ENCODE measurements at regions not wholly inside any gene's neighbourhood (a gene's known extent, or its start where the extent isn't known, plus 50 kb on each side); places are given as distances from the start of the nearest gene placed in this dataset.

DNA sequence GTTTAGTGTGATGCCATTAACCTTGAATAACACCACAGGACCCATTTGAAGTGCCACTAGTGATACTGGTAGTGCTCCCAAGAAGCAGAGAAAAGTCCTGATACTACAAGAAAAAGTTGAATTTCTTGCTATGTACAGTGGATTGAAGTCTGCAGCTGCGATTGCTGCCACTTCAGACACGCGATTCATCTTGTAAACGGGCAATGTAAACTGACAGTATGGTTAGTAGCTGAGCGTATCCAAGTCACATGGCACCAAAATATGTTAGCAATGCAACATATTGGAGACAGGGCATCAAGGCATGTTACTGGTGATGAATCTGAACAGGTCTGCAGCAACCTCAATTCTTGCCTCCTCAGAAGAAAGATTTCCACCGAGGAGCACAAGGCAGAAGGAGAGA, 238.9 kb downstream of the HS3ST3B1 start:
- FAIRE-seq (no peak), DNase-seq (ENCODE audit: low spot score) (no peak), ATAC-seq (no peak)
- BruUV-seq (replicated peaks), result TSS peak; percentile 12
- Histone ChIP-seq H3K9me3 (ENCODE audit: low read length) (no peaks in the 10 kb centered on the region), H3K36me3 (replicated peaks in 1 of 2; ENCODE audit: control insufficient read depth in 1 of 2, insufficient read depth in 2 of 2, low read length in 2 of 2) (peaks cover 0 to 7% of the 10 kb centered on the region in 2 experiments; a peak in 3 of 5 replicates), H4K20me1 (ENCODE audit: insufficient read depth, low read length) (no peaks in the 10 kb centered on the region), H3K4me1 (ENCODE audit: insufficient read depth, low read length) (peaks cover 9% of the 10 kb centered on the region; the same call in 1 of the 2 replicates), H3K27me3 (ENCODE audit: control insufficient read depth in 1 of 2, insufficient read depth in 2 of 2, low read length in 2 of 2) (no peaks in the 10 kb centered on the region), H3K4me2 (ENCODE audit: low read depth, low read length) (no peak overlapping the region), H3K9ac (ENCODE audit: insufficient read depth, low read depth, low read length) (no peak overlapping the region), H3K4me3 (replicated peaks in 1 of 3; ENCODE audit: insufficient read depth in 1 of 3, low read depth in 2 of 3, low read length in 3 of 3) (no peak overlapping the region), H2AFZ (ENCODE audit: low read length) (no peak overlapping the region), H3K27ac (ENCODE audit: extremely low read length, insufficient read depth, low read length) (no peak overlapping the region), H3K79me2 (ENCODE audit: insufficient read depth, low read length) (no peaks in the 10 kb centered on the region)
- CTCF ChIA-PET (ENCODE audit: low intra/inter-chr PET ratio, low total read pairs), result no interaction called here
- WGBS (ENCODE audit: low lambda C conversion rate), result 88% methylated on average over 6 of the region's 6 CpGs
- in situ Hi-C loops (cut with HindIII; ENCODE audit: extremely low pct_ligation_motif_present, low pct_unique_long_range_greater_than_20kb) (no loop called here), intact Hi-C loops (cut with micrococcal nuclease; ENCODE audit: unreplicated experiment) (no loop called here)
- POLR2A ChIA-PET, result no interaction called here
- no peak for TF ChIP-seq SIX1 (CRISPR knock-in tag; IDR thresholded peaks at IDR 0.05; ENCODE audit: borderline replicate concordance)
- no peak for TF ChIP-seq PRPF4 (IDR thresholded peaks at IDR 0.05; ENCODE audit: low read depth, low read length, poor library complexity, severe bottlenecking)
- no peak for TF ChIP-seq KDM6A (CRISPR knock-in tag; IDR thresholded peaks at IDR 0.05; ENCODE audit: low read depth)
- no peak for TF ChIP-seq CHD4 (IDR thresholded peaks at IDR 0.05; ENCODE audit: borderline replicate concordance, low read length)
- no peak for TF ChIP-seq TOE1 (CRISPR knock-in tag; IDR thresholded peaks at IDR 0.05)
- no peak for TF ChIP-seq RBM39 (IDR thresholded peaks at IDR 0.05; ENCODE audit: low read depth, low read length, poor library complexity, severe bottlenecking)
- TF ChIP-seq, protein P1, sequence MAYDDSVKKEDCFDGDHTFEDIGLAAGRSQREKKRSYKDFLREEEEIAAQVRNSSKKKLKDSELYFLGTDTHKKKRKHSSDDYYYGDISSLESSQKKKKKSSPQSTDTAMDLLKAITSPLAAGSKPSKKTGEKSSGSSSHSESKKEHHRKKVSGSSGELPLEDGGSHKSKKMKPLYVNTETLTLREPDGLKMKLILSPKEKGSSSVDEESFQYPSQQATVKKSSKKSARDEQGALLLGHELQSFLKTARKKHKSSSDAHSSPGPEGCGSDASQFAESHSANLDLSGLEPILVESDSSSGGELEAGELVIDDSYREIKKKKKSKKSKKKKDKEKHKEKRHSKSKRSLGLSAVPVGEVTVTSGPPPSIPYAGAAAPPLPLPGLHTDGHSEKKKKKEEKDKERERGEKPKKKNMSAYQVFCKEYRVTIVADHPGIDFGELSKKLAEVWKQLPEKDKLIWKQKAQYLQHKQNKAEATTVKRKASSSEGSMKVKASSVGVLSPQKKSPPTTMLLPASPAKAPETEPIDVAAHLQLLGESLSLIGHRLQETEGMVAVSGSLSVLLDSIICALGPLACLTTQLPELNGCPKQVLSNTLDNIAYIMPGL (CRISPR knock-in tag; IDR thresholded peaks at IDR 0.05; ENCODE audit: borderline replicate concordance in 1 of 2, low read depth in 1 of 2), result no peak
- no peak for TF ChIP-seq HOXA5 (CRISPR knock-in tag; IDR thresholded peaks at IDR 0.05)
- no peak for TF ChIP-seq XRCC5 (optimal IDR thresholded peaks at IDR 0.05; ENCODE audit: low read length)
- TF ChIP-seq SP2 (CRISPR knock-in tag; IDR thresholded peaks at IDR 0.05), result no peak
- TF ChIP-seq, protein P2, sequence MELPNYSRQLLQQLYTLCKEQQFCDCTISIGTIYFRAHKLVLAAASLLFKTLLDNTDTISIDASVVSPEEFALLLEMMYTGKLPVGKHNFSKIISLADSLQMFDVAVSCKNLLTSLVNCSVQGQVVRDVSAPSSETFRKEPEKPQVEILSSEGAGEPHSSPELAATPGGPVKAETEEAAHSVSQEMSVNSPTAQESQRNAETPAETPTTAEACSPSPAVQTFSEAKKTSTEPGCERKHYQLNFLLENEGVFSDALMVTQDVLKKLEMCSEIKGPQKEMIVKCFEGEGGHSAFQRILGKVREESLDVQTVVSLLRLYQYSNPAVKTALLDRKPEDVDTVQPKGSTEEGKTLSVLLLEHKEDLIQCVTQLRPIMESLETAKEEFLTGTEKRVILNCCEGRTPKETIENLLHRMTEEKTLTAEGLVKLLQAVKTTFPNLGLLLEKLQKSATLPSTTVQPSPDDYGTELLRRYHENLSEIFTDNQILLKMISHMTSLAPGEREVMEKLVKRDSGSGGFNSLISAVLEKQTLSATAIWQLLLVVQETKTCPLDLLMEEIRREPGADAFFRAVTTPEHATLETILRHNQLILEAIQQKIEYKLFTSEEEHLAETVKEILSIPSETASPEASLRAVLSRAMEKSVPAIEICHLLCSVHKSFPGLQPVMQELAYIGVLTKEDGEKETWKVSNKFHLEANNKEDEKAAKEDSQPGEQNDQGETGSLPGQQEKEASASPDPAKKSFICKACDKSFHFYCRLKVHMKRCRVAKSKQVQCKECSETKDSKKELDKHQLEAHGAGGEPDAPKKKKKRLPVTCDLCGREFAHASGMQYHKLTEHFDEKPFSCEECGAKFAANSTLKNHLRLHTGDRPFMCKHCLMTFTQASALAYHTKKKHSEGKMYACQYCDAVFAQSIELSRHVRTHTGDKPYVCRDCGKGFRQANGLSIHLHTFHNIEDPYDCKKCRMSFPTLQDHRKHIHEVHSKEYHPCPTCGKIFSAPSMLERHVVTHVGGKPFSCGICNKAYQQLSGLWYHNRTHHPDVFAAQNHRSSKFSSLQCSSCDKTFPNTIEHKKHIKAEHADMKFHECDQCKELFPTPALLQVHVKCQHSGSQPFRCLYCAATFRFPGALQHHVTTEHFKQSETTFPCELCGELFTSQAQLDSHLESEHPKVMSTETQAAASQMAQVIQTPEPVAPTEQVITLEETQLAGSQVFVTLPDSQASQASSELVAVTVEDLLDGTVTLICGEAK (IDR thresholded peaks at IDR 0.05), result no peak
- TF ChIP-seq, protein P2 (CRISPR knock-in tag; IDR thresholded peaks at IDR 0.05), result no peak
- TF ChIP-seq CEBPG (CRISPR knock-in tag; IDR thresholded peaks at IDR 0.05), result no peak
- TF ChIP-seq, protein P3, sequence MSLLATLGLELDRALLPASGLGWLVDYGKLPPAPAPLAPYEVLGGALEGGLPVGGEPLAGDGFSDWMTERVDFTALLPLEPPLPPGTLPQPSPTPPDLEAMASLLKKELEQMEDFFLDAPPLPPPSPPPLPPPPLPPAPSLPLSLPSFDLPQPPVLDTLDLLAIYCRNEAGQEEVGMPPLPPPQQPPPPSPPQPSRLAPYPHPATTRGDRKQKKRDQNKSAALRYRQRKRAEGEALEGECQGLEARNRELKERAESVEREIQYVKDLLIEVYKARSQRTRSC (CRISPR knock-in tag; IDR thresholded peaks at IDR 0.05; ENCODE audit: low read depth), result no peak
- TF ChIP-seq ZKSCAN8 (CRISPR knock-in tag; IDR thresholded peaks at IDR 0.05; ENCODE audit: borderline replicate concordance), result no peak
- TF ChIP-seq GATAD2A (CRISPR knock-in tag; IDR thresholded peaks at IDR 0.05), result no peak

Data from HepG2 (cell line).